GM19467 (cell line): ENCODE measurements at regions not wholly inside any gene's neighbourhood (a gene's known extent, or its start where the extent isn't known, plus 50 kb on each side); places are given as distances from the start of the nearest gene placed in this dataset.
"Not testable (repeated sequence)": the region's sequence is repeated elsewhere in the genome, so short reads cannot be mapped to it uniquely, and the experiment has no call there.

ENCODE experiments used
- ATAC-seq: cut with Tn5 transposase; IDR thresholded peaks from one replicate; pipeline ENCODE4 v1.9.1; 2021; ENCODE audit warnings: mild to moderate bottlenecking, moderate library complexity; ENCODE audit not compliant: unreplicated experiment

- ATAC-seq = no peak
Measured at GRCh38 chr2:47964277-47964676, 58.0 kb upstream of the FBXO11 start.

DNA sequence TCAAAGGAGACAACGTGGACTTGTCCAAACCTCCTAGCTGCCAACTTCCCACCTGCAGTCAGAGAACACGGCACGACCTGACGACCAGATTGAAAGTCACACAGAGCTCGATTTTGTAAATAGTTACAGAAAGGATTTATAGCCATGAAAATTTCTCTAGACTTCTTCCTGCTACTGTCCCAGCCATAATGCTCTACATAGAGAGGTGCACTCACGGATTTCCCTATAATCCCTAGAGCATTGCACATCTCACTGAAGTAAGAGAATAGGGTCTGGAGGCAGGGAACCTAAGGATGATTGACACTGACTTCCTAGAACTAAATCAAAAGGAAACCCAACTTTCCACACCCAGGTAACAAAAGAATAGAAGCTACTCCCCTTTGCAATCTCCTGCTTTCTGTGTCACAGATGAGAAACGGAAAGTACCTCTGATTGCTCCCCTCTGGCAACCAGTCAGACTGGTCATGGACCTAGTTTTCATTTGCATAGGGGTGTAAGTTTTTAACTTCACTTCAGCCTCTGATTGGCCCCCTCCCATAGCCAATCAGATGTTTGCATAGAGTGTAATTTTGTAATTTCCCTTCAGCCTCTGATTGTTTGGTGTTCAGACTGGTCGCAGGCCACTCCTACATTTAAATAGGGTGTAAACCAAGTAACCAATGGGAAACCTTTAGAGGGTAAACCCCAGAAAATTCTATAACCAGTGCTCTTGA, 58.6 kb upstream of the FBXO11 start:
- no peak for ATAC-seq

DNA sequence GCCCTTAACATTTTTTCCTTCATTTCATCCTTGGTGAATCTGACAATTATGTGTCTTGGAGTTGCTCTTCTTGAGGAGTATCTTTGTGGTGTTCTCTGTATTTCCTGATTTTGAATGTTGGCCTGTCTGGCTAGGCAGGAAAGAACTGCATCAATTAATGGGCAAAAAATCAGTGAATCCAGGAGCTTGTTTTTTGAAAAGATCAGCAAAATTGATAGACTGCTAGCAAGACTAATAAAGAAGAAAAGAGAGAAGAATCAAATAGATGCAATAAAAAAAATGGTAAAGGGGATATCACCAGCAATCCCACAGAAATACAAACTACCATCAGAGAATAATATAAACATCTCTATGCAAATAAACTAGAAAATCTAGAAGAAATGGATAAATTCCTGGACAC, 70.4 kb upstream of the FBXO11 start:
- ATAC-seq = not testable (repeated sequence)

DNA sequence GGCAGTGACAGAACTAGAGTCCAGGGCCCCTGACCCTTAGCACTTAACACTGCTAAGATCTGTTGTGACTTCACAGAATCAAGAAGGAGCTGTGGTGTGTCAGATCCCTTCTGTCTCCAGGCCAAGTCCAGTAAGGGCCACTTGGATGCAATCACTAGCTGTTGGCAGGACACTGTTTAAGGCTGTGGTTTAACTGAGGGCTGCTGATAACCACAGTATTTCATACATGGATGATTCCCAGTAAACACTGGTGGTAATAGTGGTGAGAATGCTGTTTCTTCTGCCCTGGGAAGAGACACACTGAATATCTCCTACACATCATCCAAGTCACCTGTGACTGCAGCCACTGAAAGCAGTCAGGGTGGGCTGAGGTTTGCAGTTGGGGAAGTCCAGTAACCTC, 77.7 kb upstream of the FBXO11 start:
- ATAC-seq = no peak

DNA sequence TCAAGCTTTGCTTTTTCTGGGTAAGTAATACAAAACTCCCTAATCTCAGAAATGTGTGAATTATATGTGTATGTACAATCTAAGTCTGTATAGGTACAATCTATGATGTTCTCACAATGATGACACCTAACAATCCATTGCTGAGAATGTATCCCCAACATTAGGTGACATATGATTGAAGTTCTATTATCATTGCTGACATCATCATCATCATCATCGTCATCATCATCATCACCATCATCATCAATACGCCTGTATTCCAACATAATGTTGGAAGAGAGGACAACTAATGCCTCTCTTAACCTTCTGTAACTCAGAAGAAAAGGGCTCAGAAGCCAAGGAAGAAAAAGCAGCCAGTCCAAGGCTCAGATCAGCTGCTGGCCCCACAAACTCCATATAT, 84.2 kb upstream of the FBXO11 start:
- no peak for ATAC-seq

DNA sequence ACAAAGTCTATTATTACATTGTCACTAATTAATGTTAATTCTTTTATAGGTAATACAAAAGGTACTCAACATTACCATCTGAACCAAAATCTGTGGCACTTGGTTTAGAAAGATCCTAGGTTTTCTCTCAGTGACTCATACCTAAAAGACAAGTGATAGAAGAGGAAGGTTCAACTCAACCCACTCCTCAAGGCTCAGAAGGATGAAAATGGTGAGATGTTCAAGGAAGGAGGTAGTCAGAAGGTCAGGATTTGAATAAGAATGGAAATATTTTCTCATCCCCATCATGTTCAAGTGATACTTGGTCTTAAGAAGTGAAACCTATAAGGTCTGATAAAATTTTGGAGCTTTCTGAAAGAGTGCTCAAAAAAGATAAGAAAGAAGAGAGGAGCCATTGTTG, 86.4 kb upstream of the FBXO11 start:
- ATAC-seq = no peak

GRCh38 chr2:47996808-47997207, 90.5 kb upstream of the FBXO11 start:
- no peak for ATAC-seq

GRCh38 chr2:47999512-47999911, 93.2 kb upstream of the FBXO11 start:
- no peak for ATAC-seq

- ATAC-seq = no peak
Measured at GRCh38 chr2:48001498-48001897, 95.2 kb upstream of the FBXO11 start.

DNA sequence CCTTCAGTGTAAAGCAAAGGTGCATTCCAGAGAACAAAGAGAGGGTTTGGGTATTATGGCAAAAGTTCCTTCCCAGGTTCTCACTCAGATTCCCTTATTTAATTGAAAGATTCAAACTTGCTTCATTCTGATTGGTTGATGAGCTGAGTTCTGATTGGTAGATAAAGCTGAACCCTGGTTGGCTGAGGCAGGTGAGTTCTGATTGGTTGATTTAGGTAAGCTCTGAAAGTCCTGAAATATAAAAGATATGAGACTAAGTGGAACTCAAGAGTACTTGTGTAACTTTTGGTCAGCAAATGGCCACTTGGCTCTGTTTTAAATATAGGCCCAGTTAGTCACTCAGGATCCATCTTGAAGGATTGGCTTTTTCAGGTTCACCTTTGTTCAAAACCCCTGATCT, 99.8 kb upstream of the FBXO11 start:
- no peak for ATAC-seq

- no peak for ATAC-seq
Measured at GRCh38 chr2:48007699-48008268, 101.5 kb upstream of the FBXO11 start.

DNA sequence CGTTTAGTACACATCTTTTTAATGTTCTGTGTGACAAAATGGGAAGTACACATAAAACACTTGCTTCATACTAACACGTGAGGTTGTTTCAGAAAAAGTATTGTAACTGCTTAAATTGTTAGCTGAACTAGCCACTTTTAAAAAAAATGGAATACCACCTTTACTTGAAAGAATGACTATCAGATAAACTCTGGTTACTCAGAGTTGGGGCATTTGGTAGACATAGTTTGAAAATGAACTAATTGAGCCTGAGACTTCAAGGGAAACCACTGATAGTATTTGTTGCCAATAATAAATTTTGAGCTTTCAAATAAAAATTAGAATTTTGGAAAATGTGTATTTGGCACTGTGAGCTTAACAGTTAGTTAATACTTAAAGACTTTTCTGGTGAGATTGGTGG, 103.0 kb upstream of the FBXO11 start:
- no peak for ATAC-seq

DNA sequence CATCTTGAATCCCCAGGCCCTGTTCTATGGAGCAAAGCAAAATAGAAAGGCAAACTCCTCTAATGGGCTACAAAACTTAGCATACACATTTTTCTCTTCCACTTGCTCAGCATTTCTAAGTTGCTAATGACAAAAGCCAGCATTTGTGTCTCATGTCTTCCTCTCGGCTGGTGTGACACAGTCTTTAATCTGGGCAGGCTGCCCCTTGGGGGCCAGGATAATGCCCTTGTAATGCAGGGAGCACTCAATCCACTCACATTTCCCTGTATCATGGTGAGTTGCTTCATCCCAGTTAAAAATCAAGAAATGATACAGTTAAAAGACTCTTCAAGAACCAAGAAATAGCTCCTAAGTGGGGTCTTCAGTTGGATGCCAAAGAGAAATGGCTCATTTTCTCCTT, 109.1 kb upstream of the FBXO11 start:
- ATAC-seq = no peak

- ATAC-seq = no peak
Measured at GRCh38 chr2:48016225-48017019, 110.1 kb upstream of the FBXO11 start.

- no peak for ATAC-seq
Measured at GRCh38 chr2:48017136-48017535, 110.8 kb upstream of the FBXO11 start.

- ATAC-seq = no peak
Measured at GRCh38 chr2:48018480-48018879, 112.2 kb upstream of the FBXO11 start.

DNA sequence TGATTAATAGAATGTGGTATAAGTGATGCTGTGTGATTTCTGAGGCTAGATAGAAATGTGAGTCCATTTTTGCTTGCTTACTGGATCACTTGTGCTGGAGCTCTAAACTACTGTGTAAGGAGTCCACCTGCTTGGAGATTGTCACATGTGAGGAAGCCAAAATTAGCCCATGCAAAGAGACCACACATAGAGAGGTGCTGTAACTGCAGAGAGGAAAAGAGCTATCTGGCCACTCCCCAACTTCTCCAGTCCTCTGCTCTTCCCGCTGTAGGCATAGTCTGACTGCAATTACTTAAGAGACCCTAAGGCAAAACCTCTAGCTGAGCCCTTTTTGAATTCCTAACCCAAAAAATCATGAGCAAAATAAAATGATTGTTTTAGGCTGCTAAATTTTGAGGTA, 120.6 kb upstream of the FBXO11 start:
- ATAC-seq = no peak

DNA sequence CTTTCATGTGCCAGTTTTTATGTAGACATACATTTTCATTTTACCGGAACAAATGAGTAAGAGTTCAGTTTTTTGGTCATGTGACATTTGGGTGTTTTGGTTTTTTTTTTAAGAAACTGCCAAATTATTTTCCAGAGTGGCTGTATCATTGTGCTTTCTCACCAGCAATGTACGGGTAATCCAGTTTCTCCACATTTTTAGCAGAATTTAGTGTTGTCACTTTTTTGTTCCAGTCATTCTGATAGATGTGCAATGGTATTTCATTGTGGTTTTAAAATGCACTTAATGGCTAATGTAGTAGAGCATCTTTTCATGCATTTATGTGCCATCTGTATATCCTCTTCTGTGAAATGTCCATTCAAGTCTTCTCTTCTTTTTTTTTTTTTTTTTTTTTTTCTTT, 126.5 kb upstream of the FBXO11 start:
- ATAC-seq = no peak

GRCh38 chr2:48034295-48034694, 128.0 kb upstream of the FBXO11 start:
- no peak for ATAC-seq

GRCh38 chr2:48036312-48036711, 130.0 kb upstream of the FBXO11 start:
- ATAC-seq = no peak

- ATAC-seq = no peak
Measured at GRCh38 chr2:48039209-48039990, 133.1 kb upstream of the FBXO11 start.
